GM12872 (cell line): ENCODE measurements at regions not wholly inside any gene's neighbourhood (a gene's known extent, or its start where the extent isn't known, plus 50 kb on each side); places are given as distances from the start of the nearest gene placed in this dataset.

Experiments
- TF ChIP-seq, protein P1 (sequence below): IDR thresholded peaks from 3 replicates; pipeline ENCODE4 v1.5.1; 2011; ENCODE audit warnings: low read depth, mild to moderate bottlenecking, low read length, moderate library complexity; ENCODE audit not compliant: insufficient read depth

DNA sequence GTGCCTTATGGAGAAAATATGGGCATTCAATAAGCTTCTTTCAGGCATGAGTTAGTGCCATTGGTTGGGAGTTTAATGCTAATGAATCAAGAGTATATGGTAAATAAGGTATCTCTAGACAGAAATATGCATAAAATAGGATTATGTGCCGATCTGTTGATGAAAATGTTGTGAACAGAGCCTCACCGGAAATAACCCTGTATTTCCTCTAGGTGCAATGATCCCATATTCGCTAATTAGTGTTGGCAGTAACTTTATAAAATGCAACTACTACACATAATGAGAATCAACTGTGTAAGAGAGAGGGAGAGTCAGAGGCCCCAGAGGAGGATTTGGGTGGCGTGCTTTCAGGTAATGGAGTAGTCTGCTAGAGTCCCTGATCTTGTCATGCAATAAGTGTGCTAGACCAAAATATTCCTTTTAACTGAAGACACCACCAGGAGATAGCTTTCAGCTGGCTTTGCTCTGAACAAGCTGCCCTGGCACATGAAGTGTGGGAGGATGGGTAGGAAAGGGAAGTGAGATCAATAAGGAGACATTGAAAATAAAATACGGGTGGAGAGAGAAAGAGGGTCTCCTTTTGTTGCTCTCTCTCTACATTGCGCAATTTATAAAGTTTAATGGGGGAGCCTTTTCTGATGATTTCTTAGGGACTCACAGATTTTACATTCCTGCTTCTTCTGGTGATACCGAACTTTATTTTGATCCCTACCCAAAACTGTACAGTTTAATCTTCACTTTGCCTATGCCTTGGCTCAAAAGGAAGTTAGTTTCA is 68.6 kb upstream of the PLXNC1 start:
- TF ChIP-seq, protein P1, sequence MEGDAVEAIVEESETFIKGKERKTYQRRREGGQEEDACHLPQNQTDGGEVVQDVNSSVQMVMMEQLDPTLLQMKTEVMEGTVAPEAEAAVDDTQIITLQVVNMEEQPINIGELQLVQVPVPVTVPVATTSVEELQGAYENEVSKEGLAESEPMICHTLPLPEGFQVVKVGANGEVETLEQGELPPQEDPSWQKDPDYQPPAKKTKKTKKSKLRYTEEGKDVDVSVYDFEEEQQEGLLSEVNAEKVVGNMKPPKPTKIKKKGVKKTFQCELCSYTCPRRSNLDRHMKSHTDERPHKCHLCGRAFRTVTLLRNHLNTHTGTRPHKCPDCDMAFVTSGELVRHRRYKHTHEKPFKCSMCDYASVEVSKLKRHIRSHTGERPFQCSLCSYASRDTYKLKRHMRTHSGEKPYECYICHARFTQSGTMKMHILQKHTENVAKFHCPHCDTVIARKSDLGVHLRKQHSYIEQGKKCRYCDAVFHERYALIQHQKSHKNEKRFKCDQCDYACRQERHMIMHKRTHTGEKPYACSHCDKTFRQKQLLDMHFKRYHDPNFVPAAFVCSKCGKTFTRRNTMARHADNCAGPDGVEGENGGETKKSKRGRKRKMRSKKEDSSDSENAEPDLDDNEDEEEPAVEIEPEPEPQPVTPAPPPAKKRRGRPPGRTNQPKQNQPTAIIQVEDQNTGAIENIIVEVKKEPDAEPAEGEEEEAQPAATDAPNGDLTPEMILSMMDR, result no peak

- TF ChIP-seq, protein P1, result no peak
Measured at GRCh38 chr12:94080341-94081009, 67.9 kb upstream of the PLXNC1 start.

DNA sequence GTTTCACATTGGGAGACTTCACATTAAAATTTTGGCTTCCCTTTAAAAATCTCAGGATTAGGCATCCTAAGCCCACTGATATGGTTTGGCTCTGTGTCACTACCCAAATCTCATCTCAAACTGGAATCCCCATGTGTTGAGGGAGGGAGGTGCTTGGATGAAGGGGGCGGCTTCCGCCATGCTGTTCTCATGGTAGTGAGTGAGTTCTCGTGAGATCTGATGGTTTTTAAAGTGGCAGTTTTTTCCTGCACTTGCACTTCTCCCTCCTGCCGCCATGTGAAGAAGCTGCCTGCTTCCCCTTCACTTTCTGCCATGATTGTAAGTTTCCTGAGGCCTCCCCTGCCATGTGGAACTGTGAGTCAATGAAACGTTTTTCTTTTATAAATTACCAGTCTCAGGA is 65.7 kb upstream of the PLXNC1 start:
- TF ChIP-seq, protein P1, result no peak

- TF ChIP-seq, protein P1, result no peak
Measured at GRCh38 chr12:94089891-94090290, 58.5 kb upstream of the PLXNC1 start.

GRCh38 chr12:94091624-94092023 is 56.8 kb upstream of the PLXNC1 start:
- TF ChIP-seq, protein P1, result no peak

- TF ChIP-seq, protein P1, result no peak
Measured at GRCh38 chr12:94092516-94093241, 55.7 kb upstream of the PLXNC1 start.

- TF ChIP-seq, protein P1, result no peak
Measured at GRCh38 chr12:94094700-94095099, 53.7 kb upstream of the PLXNC1 start.
